ENCODE measurements at regions not wholly inside any gene's neighbourhood (a gene's known extent, or its start where the extent isn't known, plus 50 kb on each side); places are given as distances from the start of the nearest gene placed in this dataset.

DNA sequence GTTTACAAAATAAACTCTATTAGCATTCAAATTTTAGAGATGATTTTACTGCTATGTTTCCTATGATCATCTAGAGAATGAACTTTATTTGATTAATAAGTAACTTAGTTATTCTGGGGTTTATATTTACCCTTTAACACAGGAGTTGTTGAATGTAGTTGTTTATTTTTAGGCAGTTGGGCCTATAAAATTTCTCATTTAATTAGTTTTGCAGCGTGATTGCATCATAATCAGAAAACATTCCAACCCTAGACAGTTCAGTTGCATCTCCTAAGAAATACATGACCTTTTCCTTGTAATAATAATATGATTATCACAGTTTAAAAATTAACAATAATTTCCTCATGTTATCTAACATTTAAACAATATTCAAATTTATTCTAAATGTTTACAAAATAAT, 224.7 kb upstream of the CDH7 start:
- H3K79me2 ChIP-seq (ENCODE audit: insufficient read depth, low read length), result no peaks in the 10 kb centered on the region
- TF ChIP-seq BRCA1 (CRISPR knock-in tag; IDR thresholded peaks at IDR 0.05), result no peak
- peak; percentile 42; the same call in 1 of the 2 replicates for TF ChIP-seq CEBPB (IDR thresholded peaks at IDR 0.05; ENCODE audit: borderline replicate concordance, low read depth, low read length)
- H3K4me2 ChIP-seq (ENCODE audit: low read depth, low read length), result no peak overlapping the region
- no peak overlapping the region for H3K4me3 ChIP-seq (replicated peaks in 1 of 3; ENCODE audit: insufficient read depth in 1 of 3, low read depth in 2 of 3, low read length in 3 of 3)
- H3K9me3 ChIP-seq (ENCODE audit: low read length), result no peaks in the 10 kb centered on the region
- in situ Hi-C loops (cut with HindIII; ENCODE audit: extremely low pct_ligation_motif_present, low pct_unique_long_range_greater_than_20kb) (no loop called here), intact Hi-C loops (cut with micrococcal nuclease; ENCODE audit: unreplicated experiment) (no loop called here)
- H2AFZ ChIP-seq (ENCODE audit: low read length), result no peak overlapping the region
- DNase-seq (ENCODE audit: low spot score), result no peak
- H3K27me3 ChIP-seq (ENCODE audit: control insufficient read depth in 1 of 2, insufficient read depth in 2 of 2, low read length in 2 of 2), result no peaks in the 10 kb centered on the region
- BruUV-seq (replicated peaks), result no TSS peak
- WGBS (ENCODE audit: low lambda C conversion rate), result 0% methylated on average over 1 of the region's 1 CpG
- POLR2A ChIA-PET, result no interaction called here
- no peaks in the 10 kb centered on the region for H3K36me3 ChIP-seq (replicated peaks in 1 of 2; ENCODE audit: control insufficient read depth in 1 of 2, insufficient read depth in 2 of 2, low read length in 2 of 2)
- no peak overlapping the region for H3K27ac ChIP-seq (ENCODE audit: extremely low read length, insufficient read depth, low read length)
- no peak for ATAC-seq
- no peaks in the 10 kb centered on the region for H4K20me1 ChIP-seq (ENCODE audit: insufficient read depth, low read length)
- no peaks in the 10 kb centered on the region for H3K4me1 ChIP-seq (ENCODE audit: insufficient read depth, low read length)
- no peak overlapping the region for H3K9ac ChIP-seq (ENCODE audit: insufficient read depth, low read depth, low read length)
- CTCF ChIA-PET (ENCODE audit: low intra/inter-chr PET ratio, low total read pairs), result no interaction called here
- no peak for FAIRE-seq

DNA sequence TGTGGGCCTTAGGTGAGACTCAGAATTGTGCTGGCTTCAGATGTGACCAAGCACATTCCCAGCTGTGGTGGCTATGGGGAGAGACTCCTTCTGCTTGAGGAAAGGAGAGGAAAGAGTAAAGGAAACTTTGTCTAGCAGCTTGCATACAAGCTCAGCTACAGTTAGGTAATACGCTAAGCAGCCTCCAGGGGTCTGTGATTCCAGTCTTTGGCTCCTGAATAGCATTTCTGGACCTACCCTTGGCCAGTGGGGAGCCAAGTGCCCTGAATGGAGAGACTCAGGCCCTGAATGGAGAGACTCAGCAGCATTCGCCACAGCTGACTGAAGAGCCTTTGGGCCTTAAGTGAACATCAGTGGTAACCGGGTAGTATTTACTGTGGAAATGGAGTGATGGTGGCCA, 227.4 kb upstream of the CDH7 start:
- in situ Hi-C loops (cut with HindIII; ENCODE audit: extremely low pct_ligation_motif_present, low pct_unique_long_range_greater_than_20kb), result no loop called here
- 29% methylated on average over 3 of the region's 3 CpGs for WGBS (ENCODE audit: low lambda C conversion rate)
- no peak overlapping the region for H3K4me3 ChIP-seq (replicated peaks in 1 of 3; ENCODE audit: insufficient read depth in 1 of 3, low read depth in 2 of 3, low read length in 3 of 3)
- CTCF ChIA-PET (ENCODE audit: low intra/inter-chr PET ratio, low total read pairs), result no interaction called here
- no peak overlapping the region for H3K27ac ChIP-seq (ENCODE audit: extremely low read length, insufficient read depth, low read length)
- no peaks in the 10 kb centered on the region for H4K20me1 ChIP-seq (ENCODE audit: insufficient read depth, low read length)
- DNase-seq (ENCODE audit: low spot score) (no peak), ATAC-seq (peak; percentile 41; the same call in 1 of the 3 replicates), FAIRE-seq (no peak)
- no peak overlapping the region for H3K9ac ChIP-seq (ENCODE audit: insufficient read depth, low read depth, low read length)
- no peaks in the 10 kb centered on the region for H3K9me3 ChIP-seq (ENCODE audit: low read length)
- BruUV-seq (replicated peaks), result no TSS peak
- no peak overlapping the region for H3K4me2 ChIP-seq (ENCODE audit: low read depth, low read length)
- no peaks in the 10 kb centered on the region for H3K27me3 ChIP-seq (ENCODE audit: control insufficient read depth in 1 of 2, insufficient read depth in 2 of 2, low read length in 2 of 2)
- no peak overlapping the region for H2AFZ ChIP-seq (ENCODE audit: low read length)
- H3K36me3 ChIP-seq (replicated peaks in 1 of 2; ENCODE audit: control insufficient read depth in 1 of 2, insufficient read depth in 2 of 2, low read length in 2 of 2), result no peaks in the 10 kb centered on the region
- POLR2A ChIA-PET, result no interaction called here
- TF ChIP-seq ZBTB8A (CRISPR knock-in tag; IDR thresholded peaks at IDR 0.05; ENCODE audit: borderline replicate concordance, low read depth), result no peak
- TF ChIP-seq, protein P1, sequence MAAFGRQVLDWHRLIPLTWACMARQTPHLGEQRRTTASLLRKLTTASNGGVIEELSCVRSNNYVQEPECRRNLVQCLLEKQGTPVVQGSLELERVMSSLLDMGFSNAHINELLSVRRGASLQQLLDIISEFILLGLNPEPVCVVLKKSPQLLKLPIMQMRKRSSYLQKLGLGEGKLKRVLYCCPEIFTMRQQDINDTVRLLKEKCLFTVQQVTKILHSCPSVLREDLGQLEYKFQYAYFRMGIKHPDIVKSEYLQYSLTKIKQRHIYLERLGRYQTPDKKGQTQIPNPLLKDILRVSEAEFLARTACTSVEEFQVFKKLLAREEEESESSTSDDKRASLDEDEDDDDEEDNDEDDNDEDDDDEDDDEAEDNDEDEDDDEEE (CRISPR knock-in tag; IDR thresholded peaks at IDR 0.05), result no peak
- no peak for TF ChIP-seq MEIS2 (CRISPR knock-in tag; IDR thresholded peaks at IDR 0.05)
- no peak for TF ChIP-seq BHLHE40 (IDR thresholded peaks at IDR 0.05; ENCODE audit: low read length)
- TF ChIP-seq, protein P2, sequence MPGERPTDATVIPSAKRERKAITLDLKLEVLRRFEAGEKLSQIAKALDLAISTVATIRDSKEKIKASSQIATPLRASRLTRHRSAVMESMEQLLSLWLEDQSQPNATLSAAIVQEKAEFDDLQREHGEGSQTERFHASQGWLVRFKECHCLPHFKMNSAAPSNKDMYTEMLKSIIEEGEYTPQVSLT (CRISPR knock-in tag; IDR thresholded peaks at IDR 0.05; ENCODE audit: borderline replicate concordance, low read depth), result no peak
- no peak for TF ChIP-seq ZNF674 (CRISPR knock-in tag; IDR thresholded peaks at IDR 0.05; ENCODE audit: low read depth)
- TF ChIP-seq, protein P3, sequence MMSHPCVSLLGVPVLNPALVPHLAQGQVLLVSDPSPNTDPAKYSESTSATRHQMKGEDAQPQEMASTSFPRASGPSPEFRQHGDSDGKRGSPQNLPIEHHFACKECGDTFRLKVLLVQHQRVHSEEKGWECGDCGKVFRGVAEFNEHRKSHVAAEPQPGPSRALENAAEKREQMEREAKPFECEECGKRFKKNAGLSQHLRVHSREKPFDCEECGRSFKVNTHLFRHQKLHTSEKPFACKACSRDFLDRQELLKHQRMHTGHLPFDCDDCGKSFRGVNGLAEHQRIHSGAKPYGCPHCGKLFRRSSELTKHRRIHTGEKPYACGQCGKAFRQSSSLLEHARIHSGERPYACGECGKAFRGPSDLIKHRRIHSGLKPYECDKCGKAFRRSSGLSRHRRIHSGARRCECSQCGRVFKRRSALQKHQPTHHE (CRISPR knock-in tag; IDR thresholded peaks at IDR 0.05; ENCODE audit: borderline replicate concordance), result no peak
- TF ChIP-seq ZNF207 (IDR thresholded peaks at IDR 0.05; ENCODE audit: borderline replicate concordance), result no peak
- TF ChIP-seq ZNF17 (CRISPR knock-in tag; IDR thresholded peaks at IDR 0.05), result no peak
- no peak for TF ChIP-seq LCORL (IDR thresholded peaks at IDR 0.05)
- TF ChIP-seq LCORL (CRISPR knock-in tag; IDR thresholded peaks at IDR 0.05), result no peak
- no peak for TF ChIP-seq ZNF557 (CRISPR knock-in tag; IDR thresholded peaks at IDR 0.05)
- intact Hi-C loops (cut with micrococcal nuclease; ENCODE audit: unreplicated experiment), result no loop called here
- H3K79me2 ChIP-seq (ENCODE audit: insufficient read depth, low read length), result no peaks in the 10 kb centered on the region
- no peaks in the 10 kb centered on the region for H3K4me1 ChIP-seq (ENCODE audit: insufficient read depth, low read length)
